ENCODE measurements at regions not wholly inside any gene's neighbourhood (a gene's known extent, or its start where the extent isn't known, plus 50 kb on each side); places are given as distances from the start of the nearest gene placed in this dataset.

DNA sequence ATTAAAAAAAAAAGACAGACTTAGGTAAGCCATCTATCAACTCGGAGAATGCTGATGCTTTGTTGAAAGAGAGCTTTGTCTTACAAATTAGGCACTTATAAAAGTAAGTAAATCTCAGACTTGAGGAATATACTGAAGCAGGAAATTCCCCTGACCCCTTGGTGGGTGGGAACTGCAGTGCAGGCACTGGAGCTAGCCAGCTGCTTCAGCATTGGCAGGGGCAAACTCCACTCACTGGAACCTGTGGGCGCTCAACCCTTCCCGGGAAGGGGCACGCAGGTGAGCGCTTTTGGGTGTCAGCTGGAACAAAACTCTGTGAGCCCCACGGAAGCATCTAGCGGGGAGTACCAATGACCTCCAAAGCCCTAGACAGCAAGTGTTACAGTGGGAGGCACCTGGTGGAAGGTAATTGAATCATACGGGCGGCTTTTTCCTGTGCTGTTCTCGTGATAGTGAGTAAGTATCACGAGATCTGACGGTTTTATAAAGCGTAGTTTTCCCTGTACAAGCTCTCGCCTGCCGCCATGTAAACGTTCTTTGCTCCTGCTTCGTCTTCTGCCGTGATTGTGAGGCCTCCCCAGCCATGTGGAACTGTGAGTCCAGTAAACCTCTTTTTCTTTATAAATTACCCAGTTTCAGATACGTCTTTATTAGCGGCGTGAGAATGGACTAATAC is 628.0 kb upstream of the CDH18 start:
- DNase-seq = no peak

DNA sequence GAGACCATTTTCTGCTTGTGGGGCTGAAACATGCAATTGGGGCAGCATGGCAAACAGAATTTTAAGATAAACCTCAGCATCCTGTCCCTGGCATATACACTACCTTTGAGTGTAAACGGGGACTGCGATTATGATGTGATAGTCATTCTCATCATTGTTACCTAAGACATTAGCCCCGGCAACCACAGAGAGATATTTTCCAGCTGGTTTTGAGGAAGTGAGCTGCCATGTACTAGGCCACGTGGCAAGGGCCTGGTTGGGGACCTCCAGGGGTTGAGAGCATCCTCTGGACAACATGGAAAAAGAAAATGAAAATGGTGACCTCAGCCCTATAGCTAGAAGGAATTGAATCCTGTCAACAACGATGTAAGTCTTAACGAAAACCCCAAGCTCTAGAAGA is 623.6 kb upstream of the CDH18 start:
- no peak for DNase-seq

GRCh38 chr5:20610681-20611080 is 622.7 kb upstream of the CDH18 start:
- DNase-seq = no peak

DNA sequence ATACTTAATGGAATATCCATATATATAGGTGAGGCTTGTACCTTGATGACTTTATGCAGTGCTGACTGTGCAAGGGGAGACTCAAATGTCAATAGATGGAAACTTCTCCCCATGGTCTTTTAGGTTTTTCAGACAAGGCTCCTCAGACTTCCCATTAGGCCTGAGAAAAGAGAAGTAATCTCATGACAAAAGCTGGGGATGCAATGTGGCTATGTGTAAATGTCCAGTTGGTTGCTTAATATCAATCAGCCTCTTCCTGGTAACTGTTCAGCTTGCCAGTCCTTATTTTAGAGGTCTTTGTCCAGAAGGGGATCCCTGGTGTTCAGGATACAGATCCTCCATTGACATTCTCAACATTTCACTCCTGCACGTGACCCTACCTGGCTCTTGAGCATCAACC is 621.1 kb upstream of the CDH18 start:
- DNase-seq = no peak

GRCh38 chr5:20608567-20608966 is 620.6 kb upstream of the CDH18 start:
- no peak for DNase-seq

DNA sequence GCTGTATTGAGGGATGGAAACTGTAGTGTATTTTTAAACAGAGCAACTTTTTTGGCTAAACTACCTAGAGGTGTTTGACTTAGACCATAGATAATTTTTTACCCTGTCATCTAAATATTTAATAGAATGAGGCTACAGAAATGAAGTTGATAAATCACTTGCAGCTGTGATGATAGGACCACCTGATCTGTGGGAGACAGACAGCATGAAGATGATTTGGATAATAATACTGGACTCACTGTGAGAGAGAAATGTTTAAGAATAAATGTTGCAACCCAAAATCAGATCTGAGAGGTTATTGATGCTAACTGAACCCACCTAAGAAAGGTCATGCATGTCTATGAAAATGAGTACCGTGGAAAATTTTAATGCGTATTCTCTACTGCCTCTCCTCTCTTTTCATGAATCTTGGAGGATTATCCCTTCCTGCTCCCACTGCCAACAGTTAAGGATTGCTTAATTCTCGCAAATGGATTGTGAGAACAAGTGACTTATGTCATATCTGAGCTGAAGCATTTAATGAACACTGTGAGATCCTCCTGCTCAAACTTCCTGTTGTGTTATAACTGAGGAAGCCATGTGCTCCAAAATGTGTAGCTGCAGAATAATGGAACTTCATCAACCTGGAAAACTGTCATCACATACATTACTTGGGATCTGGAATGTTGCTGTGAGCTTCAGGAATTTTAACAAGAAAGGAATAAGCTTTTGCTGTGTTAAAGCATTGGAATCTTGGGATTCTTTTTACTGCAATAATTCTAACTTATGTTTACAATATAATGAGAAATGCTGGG is 617.9 kb upstream of the CDH18 start:
- DNase-seq = no peak

- DNase-seq = no peak
These were observed 617.0 kb upstream of the CDH18 start for GRCh38 chr5:20604992-20605391.

DNA sequence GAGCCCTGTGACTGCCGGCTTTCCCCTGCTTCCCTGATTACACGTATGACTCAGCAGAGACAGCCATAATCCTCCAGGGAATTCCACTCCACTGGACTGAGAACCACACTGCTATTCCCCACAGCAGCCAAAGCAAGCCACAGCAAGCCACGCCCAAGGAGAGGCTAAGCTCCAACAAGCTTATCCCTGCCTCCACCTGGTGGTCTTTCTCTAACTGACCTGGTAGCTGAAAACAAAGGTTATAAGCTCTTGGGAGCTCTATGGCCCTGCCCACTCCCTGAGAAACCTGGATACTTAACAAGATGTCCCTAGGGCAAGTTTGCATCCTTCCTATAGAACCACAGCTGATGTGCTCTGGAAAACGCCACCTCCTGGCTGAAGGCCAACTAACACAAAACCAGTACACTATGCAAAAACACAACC is 613.7 kb upstream of the CDH18 start:
- no peak for DNase-seq

- no peak for DNase-seq
These were observed 602.4 kb upstream of the CDH18 start for GRCh38 chr5:20590356-20590755.

- DNase-seq = no peak
These were observed 587.6 kb upstream of the CDH18 start for GRCh38 chr5:20575571-20575970.

GRCh38 chr5:20574576-20574975 is 586.6 kb upstream of the CDH18 start:
- no peak for DNase-seq

DNA sequence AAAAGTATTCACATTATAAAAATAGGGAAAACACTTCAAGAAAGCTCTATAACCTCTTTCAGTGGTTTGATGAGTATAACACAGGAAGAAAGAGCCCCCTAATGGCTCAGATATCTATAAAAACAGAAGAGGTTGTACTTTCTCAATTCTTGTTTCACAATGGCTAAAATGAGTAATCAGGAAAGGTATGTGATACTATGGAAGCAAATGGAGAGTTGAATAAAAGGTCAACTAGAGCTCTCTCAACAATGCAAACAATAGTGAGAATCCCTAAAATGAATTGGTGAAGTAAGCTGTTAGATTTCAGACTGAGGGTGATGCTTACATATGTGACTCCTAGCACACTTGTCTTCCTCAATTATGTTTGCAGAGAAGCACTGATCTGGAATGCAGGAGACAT is 584.6 kb upstream of the CDH18 start:
- no peak for DNase-seq

- DNase-seq = no peak
These were observed 582.5 kb upstream of the CDH18 start for GRCh38 chr5:20570486-20570885.

- no peak for DNase-seq
These were observed 574.5 kb upstream of the CDH18 start for GRCh38 chr5:20562544-20562943.

DNA sequence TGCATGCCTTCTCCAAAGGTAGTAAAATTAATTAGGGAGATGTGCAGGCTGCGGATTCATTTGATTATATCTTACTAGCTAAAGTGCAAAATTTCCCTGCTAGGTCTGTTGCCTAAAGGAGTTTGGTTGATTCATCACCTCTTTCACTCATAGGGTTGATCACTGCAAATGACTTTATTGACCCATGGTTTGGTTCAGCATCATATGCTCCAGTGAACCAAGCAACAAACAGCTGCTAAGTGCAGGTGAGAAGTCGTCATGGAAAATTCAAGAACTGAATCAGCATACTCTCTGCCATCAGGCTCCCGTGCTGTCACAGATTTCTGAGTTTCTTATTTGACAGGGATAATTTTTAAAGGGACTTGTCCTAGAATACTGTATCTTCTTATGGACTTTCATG is 571.8 kb upstream of the CDH18 start:
- DNase-seq = no peak

GRCh38 chr5:20556115-20556763 is 568.2 kb upstream of the CDH18 start:
- no peak for DNase-seq

GRCh38 chr5:20555034-20555433 is 567.0 kb upstream of the CDH18 start:
- no peak for DNase-seq

- DNase-seq = no peak
These were observed 566.0 kb upstream of the CDH18 start for GRCh38 chr5:20554001-20554400.

DNA sequence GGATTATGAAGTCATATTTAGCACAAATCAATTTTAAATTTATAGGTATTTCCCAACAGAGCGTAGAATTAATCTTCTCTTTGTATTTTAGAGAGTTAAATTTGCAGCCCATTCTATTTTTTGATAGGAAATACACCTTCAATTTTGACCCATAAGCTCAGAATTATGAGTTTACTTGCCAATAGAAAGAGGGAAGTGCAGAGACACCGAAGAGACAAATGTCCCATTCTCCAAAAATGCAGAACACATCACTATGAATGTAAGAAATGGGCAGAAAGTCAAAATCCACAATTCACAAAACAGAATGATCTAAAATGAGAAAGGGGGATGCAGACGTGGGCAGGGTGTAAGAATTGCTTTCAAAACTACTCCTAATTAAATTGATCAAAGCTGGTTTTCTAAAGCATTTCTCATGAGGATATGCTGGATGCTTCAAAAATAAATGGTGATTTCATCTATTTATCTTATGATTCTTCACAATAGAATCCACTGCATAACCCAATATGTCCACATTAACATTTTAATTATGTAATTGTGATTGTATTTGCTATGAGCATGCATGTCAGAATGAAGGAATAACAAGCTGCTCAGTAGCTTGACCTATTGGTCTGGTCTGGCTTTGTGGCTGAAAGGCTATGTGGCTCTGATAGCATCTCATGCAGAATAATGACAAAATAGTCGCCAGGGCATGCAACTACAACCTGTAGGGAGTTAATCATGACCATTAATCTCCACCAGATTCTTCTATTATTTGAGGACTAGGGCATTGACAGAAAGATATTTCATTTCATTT is 550.1 kb upstream of the CDH18 start:
- DNase-seq = no peak

DNA sequence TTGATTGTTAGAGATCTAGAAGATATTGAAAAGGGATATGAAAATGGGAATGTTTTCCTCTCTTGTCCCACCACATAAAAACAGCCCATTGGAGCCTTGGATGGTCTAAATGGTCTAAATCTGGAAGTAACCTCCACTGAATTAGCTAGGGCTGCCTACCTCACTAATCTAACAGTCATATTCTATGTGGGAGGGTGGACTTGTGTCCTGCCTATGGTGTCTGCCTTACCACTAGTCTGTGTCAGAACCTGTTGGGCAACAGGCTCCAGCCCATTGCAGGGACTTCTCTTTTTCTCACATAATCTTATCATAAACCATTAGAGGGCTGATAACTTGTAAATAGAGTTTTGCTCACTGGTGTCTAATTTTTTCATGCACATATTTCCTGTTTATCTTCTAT is 548.8 kb upstream of the CDH18 start:
- DNase-seq = no peak

GRCh38 chr5:20536341-20536740 is 548.3 kb upstream of the CDH18 start:
- no peak for DNase-seq

DNA sequence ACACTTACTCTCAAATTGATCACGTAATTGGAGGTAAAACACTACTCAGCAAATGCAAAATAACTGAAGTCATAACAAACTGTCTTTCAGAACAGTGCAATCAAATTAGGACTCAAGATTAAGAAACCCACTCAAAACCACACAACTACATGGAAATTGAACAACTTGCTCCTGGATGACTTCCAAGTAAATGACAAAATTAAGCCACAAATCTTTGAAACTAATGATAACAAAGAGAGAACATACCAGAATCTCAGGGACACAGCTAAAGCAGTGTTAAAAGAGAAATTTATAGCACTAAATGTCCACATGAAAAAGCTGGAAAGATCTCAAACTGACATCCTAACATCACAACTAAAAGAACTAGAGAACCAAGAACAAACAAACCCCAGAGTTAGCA is 540.5 kb upstream of the CDH18 start:
- no peak for DNase-seq

GRCh38 chr5:20524991-20525529 is 537.1 kb upstream of the CDH18 start:
- DNase-seq = no peak
